GM21367 (cell line): ENCODE measurements at regions not wholly inside any gene's neighbourhood (a gene's known extent, or its start where the extent isn't known, plus 50 kb on each side); places are given as distances from the start of the nearest gene placed in this dataset.
A peak's percentile ranks its signal among the peaks of the same experiment; 100 is the strongest.

Experiments used
- ATAC-seq: cut with Tn5 transposase; IDR thresholded peaks from one replicate; pipeline ENCODE4 v1.9.1; 2021; ENCODE audit not compliant: unreplicated experiment

DNA sequence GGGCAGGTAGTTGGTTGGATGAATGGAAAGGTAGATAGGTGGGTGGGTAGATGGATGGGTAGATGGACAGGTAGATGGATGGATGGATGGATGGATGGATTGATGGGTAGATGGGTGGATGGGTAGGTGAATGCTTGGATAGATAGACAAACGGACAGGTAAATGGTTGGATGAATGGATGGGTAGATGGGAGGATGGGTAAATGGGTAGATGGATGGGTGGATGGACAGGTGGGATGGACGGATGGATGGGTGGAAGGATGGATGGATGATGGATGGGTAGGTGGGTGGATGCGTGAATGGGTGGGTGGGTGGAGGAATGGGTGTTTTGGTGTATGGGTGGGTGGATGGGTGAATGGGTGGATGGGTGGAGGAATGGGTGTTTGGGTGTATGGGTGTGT lies 50.1 kb upstream of the ASAP2 start:
- ATAC-seq, result no peak

DNA sequence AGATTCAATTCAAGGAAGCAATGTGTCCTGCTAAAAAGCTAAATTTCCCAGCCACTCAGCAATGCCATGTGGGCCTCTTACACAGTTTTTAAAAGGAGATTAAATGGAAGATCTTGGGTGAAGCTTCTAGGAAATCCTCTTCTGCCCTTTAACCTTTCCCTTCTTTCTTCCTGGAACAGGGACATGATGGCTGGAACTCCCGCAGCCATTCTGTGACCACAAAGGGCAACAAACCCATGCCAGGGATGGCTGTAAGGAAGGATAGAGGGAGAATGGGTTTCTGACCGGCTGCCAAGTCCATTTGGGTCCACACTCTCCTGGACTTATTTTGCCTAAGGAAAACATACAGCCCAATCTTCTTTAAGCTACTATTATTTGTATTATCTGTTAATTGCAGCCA lies 52.6 kb upstream of the ASAP2 start:
- ATAC-seq, result no peak

- no peak for ATAC-seq
Measured at GRCh38 chr2:9153643-9153980, 53.0 kb upstream of the ASAP2 start.

DNA sequence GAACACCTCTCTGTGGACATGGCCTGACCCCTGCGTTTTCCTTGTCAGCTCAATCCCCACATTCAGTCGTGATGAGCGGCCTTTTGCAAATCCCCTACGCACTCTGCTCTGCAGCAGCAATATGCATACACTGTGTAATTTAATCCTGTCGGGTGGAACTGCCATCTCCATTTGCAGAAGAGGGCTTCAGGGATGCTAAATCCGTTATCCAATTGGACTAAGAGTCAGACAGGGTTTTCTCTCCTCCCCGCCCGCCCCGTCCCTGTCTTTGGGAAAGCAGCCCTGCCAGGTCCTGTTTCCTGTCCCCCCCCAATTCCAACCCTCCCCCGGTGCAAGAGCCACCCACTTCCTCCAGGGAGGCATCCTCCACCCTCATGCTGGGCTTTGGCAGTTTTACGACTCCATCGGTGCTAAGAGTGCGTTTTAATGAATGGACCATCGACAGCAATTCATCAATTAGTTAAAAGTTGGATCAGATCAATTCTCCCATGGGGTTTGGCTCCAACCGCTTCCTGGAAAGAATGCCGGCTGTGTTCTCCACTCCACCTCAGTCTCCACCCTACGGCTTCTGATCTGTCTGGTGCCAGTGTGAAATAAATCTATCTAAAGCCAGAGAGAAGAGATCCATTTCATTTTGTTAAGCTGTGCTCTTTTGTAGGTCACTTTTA lies 53.5 kb upstream of the ASAP2 start:
- no peak for ATAC-seq

- ATAC-seq, result no peak
Measured at GRCh38 chr2:9150906-9151305, 55.7 kb upstream of the ASAP2 start.

GRCh38 chr2:9150568-9150900 lies 56.1 kb upstream of the ASAP2 start:
- no peak for ATAC-seq

DNA sequence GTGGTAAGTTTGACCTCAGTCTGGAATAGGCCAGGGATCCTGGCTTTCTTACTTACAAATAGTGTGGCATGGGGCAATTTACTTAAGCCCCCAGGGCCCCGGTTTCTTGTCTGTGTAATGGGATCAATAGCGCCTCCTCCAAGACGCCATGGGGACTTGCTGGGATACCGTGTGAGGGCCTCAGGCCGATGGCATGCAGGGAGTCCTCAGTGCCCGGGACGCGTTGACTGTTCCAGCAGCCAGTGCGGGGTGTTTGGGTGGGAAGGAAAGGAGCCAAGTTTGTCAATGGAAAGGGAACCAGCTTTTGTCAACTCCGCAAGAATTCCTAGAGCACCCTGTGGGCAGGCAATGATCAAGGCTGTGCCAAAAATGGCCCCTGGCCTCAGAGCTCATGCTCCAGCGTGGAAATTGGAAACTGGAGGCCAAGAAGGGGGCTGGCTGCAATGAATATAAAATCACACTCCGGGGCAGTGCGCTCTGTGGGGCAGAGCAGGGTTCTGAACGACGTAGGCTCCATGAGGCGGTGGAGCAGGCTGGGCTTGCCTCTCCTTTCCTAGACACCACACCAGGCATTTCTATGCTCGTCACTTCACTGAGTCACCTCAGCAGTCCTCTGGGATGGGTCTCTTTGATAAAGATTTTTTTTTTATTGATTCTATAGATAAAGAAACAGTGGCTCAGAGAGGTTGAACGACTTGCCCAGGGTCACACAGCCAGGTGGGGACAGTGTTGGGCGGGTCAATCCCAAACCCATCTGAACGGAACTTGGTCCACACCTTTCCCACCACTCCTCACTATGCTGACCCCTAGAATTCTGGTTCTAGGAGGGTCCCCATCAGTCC lies 56.7 kb upstream of the ASAP2 start:
- no peak for ATAC-seq

- no peak for ATAC-seq
Measured at GRCh38 chr2:9149388-9149660, 57.3 kb upstream of the ASAP2 start.

DNA sequence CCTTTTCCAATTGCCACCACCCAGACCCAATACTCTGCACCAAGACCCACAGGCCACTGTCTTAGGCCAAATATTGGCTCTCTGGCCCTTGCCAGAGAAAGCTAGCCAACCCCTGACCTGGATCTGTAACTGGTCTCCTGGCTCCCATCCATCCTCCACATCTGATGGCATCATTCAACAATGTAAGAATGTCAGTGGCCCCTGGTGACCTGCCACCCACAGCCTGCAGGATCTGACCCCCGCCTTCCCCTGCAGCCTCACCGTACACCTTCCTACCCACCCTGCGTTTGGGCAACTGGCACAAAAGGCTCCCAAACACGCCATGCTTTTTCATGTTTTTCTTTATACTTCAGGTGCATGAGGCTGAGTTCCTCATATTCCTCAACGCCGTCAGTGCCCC lies 60.0 kb upstream of the ASAP2 start:
- ATAC-seq, result no peak

DNA sequence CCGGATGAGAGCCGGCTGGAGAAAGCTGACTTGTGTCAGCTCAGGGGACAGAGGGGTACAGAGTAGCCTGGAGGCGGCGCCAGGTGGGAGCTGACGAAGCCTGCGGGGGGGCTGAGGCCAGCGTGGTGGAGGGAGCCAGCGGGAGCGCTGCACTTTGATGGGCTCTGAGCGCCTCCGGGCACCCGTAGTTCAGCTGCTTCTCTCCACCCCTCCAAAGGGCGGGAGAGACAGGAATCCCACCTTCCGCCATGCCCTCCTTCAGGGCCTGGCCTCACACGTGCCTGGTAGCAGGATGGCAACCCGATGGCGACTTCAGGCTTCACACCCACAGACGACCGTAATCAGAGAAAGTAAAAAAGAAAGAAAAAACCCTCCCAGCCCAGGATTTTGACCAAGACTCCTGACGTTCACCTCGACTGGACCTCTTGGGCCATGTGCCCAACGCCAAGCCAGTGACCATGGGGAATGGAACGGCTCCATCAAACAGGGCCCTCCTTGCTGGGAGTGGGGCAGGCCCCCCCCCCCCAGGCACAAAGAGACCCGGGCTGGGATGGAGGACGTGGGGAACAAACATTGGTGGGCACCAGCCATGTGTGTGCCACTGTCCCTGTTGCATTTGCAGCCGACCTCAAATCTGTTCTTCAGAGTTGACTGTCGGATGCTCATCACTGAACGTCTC lies 60.7 kb upstream of the ASAP2 start:
- ATAC-seq, result no peak

DNA sequence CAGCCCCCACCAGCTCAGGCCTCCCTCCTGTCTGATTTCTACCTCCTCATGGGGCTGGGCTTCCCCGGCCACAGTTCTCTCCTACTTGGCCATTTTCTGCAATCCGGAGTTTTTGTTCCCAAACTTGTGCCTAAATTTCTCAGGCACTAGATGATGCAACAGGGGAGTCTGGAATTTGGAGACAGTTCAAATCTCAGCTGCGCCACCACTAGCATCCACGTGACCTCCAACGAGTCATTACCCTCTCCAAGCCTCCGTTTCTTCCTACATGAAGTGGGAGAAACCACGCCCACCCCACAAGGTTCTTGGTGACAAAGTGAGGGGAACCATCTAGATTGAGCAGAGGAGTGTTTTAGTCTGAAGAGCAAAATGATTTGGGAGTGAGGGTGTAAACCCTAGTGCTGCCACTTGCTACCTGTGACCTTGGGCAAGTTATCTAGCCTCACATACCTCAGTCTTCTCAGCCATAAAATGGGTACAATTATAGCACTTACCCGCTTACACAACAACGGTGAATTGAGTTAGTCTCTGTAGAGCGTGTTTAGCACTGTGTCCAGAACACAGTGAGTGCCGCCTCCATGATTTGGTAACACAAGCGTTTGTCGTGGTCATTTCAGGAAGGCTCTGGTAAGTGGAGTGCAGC lies 61.4 kb upstream of the ASAP2 start:
- no peak for ATAC-seq

DNA sequence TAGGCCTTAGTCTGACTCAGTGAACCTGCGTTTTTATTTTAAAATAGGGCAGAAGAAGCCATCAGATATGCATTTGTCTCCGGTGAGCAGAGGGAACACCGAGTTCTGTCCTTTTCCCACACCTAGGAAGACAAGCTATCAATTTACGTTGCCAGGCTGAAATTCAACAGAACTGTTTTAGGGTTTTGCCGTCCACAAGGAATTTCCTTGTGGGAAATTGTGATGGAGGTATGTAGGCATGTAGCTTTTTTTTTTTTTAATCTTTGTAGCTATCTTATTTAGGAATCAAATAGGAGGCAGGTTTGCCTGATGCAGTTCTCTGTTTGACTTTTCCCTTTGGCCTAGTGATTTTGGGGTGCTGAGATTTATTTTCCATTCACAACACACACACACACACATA lies 62.0 kb upstream of the ASAP2 start:
- no peak for ATAC-seq

- no peak for ATAC-seq
Measured at GRCh38 chr2:9144046-9144445, 62.6 kb upstream of the ASAP2 start.

GRCh38 chr2:9143264-9143815 lies 63.3 kb upstream of the ASAP2 start:
- ATAC-seq, result no peak

GRCh38 chr2:9142551-9143263 lies 63.9 kb upstream of the ASAP2 start:
- ATAC-seq, result peak; percentile 90

DNA sequence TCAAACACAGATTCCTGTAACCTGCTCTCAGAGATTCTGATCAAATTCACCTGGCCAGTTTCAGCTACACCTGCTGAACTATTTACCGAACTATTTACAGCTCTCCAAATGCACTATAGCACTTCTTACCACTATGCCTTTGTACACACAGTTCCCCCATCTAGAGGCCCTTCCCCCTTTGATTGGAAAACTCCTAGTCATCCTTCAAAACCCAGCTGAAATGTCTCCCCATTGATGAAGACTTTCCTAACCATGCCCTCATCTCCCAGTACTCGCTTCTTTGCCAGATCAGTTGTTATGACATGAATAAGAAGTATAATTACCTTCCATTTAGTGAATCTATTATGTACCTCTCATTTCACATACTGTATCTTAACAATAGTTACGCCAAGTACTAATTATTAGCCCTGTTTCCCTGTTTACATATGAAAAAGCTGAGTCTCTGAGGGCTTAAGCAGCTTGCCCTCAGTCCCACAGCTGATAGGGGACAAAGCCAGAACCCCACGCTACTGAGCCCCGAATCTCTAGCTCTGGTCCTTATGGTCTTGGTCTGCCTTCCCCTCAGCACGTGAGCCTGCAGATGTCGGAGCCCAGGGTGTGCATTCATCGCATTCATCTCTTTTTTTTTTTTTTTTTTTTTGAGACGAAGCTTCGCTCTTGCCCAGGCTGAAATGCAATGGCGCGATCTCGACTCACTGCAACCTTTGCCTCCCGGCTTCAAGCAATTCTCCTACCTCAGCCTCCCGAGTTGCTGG lies 64.7 kb upstream of the ASAP2 start:
- ATAC-seq, result no peak

GRCh38 chr2:9141091-9141667 lies 65.4 kb upstream of the ASAP2 start:
- ATAC-seq, result no peak

GRCh38 chr2:9140645-9141044 lies 66.0 kb upstream of the ASAP2 start:
- no peak for ATAC-seq

GRCh38 chr2:9139491-9140443 lies 66.8 kb upstream of the ASAP2 start:
- ATAC-seq, result no peak
